ENCODE measurements at regions not wholly inside any gene's neighbourhood (a gene's known extent, or its start where the extent isn't known, plus 50 kb on each side); places are given as distances from the start of the nearest gene placed in this dataset.
"Not testable (repeated sequence)": the region's sequence is repeated elsewhere in the genome, so short reads cannot be mapped to it uniquely, and the experiment has no call there.

- H3K27me3 Mint-ChIP-seq (ENCODE audit: low read depth): peaks cover 31% of the 10 kb centered on the region
- peaks cover 35% of the 10 kb centered on the region for H3K4me1 Mint-ChIP-seq (ENCODE audit: low read depth)
- no peak for DNase-seq
- peaks cover 0 to 5% of the 10 kb centered on the region in 2 donors for H3K9me3 Mint-ChIP-seq
- no peak overlapping the region for H3K27ac Mint-ChIP-seq
- ATAC-seq (replicated peaks in 1 of 2): no peak
- peaks cover 0 to 7% of the 10 kb centered on the region in 2 donors for H3K36me3 Mint-ChIP-seq (ENCODE audit: insufficient read depth in 2 of 2)
- no peak overlapping the region for H3K4me3 Mint-ChIP-seq
Measured at GRCh38 chr4:26055855-26056254, 141.8 kb downstream of the SMIM20 start.

- Mint-ChIP-seq H3K36me3 (ENCODE audit: insufficient read depth in 2 of 2) (peaks cover 0 to 11% of the 10 kb centered on the region in 2 donors), H3K4me3 (no peak overlapping the region), H3K27ac (no peak overlapping the region), H3K27me3 (ENCODE audit: low read depth) (peaks cover 25% of the 10 kb centered on the region), H3K4me1 (ENCODE audit: low read depth) (peaks cover 35% of the 10 kb centered on the region), H3K9me3 (peaks cover 0 to 7% of the 10 kb centered on the region in 2 donors)
- ATAC-seq (replicated peaks in 1 of 2) (no peak), DNase-seq (no peak)
Measured at GRCh38 chr4:26056406-26056805, 142.4 kb downstream of the SMIM20 start.

- ATAC-seq (replicated peaks in 1 of 2); H3K9me3 Mint-ChIP-seq; H3K27ac Mint-ChIP-seq; DNase-seq: not testable (repeated sequence)
- peaks cover 21% of the 10 kb centered on the region for H3K27me3 Mint-ChIP-seq (ENCODE audit: low read depth)
- peak overlapping the region in 1 of 2 donors; percentile 20 for H3K4me3 Mint-ChIP-seq
- H3K4me1 Mint-ChIP-seq (ENCODE audit: low read depth): peaks cover 35% of the 10 kb centered on the region
- H3K36me3 Mint-ChIP-seq (ENCODE audit: insufficient read depth in 2 of 2): peaks cover 0 to 11% of the 10 kb centered on the region in 2 donors
Measured at GRCh38 chr4:26057839-26058238, 143.8 kb downstream of the SMIM20 start.

- peaks cover 0 to 11% of the 10 kb centered on the region in 2 donors for H3K36me3 Mint-ChIP-seq (ENCODE audit: insufficient read depth in 2 of 2)
- H3K9me3 Mint-ChIP-seq: peaks cover 0 to 6% of the 10 kb centered on the region in 2 donors
- H3K27ac Mint-ChIP-seq: peak overlapping the region; percentile 14
- H3K4me1 Mint-ChIP-seq (ENCODE audit: low read depth): peaks cover 30% of the 10 kb centered on the region
- peaks cover 14% of the 10 kb centered on the region for H3K27me3 Mint-ChIP-seq (ENCODE audit: low read depth)
- DNase-seq: peak; percentile 71
- peak; percentile 98 for ATAC-seq (replicated peaks in 1 of 2)
- H3K4me3 Mint-ChIP-seq: peak overlapping the region; percentile 34 to 57
Measured at GRCh38 chr4:26058537-26058936, 144.5 kb downstream of the SMIM20 start.

GRCh38 chr4:26059391-26060154 lies 145.6 kb downstream of the SMIM20 start:
- DNase-seq (no peak), ATAC-seq (replicated peaks in 1 of 2) (no peak)
- Mint-ChIP-seq H3K27me3 (ENCODE audit: low read depth) (peaks cover 14% of the 10 kb centered on the region), H3K27ac (no peak overlapping the region), H3K36me3 (ENCODE audit: insufficient read depth in 2 of 2) (peaks cover 0 to 11% of the 10 kb centered on the region in 2 donors), H3K4me3 (peak overlapping the region in 1 of 2 donors; percentile 34), H3K9me3 (peaks cover 0 to 6% of the 10 kb centered on the region in 2 donors), H3K4me1 (ENCODE audit: low read depth) (peaks cover 30% of the 10 kb centered on the region)

- Mint-ChIP-seq H3K4me3 (no peak overlapping the region), H3K27me3 (ENCODE audit: low read depth) (peaks cover 15% of the 10 kb centered on the region), H3K4me1 (ENCODE audit: low read depth) (peaks cover 24% of the 10 kb centered on the region), H3K36me3 (ENCODE audit: insufficient read depth in 2 of 2) (peaks cover 0 to 8% of the 10 kb centered on the region in 2 donors), H3K27ac (no peak overlapping the region), H3K9me3 (peaks cover 0 to 6% of the 10 kb centered on the region in 2 donors)
- DNase-seq (no peak), ATAC-seq (replicated peaks in 1 of 2) (no peak)
Measured at GRCh38 chr4:26060286-26060685, 146.3 kb downstream of the SMIM20 start.

- Mint-ChIP-seq H3K4me3 (no peak overlapping the region), H3K4me1 (ENCODE audit: low read depth) (peaks cover 24% of the 10 kb centered on the region), H3K9me3 (peaks cover 0 to 6% of the 10 kb centered on the region in 2 donors), H3K27me3 (ENCODE audit: low read depth) (peaks cover 22% of the 10 kb centered on the region), H3K27ac (no peak overlapping the region), H3K36me3 (ENCODE audit: insufficient read depth in 2 of 2) (peaks cover 0 to 8% of the 10 kb centered on the region in 2 donors)
- peak; percentile 48 to 64 for ATAC-seq (replicated peaks in 1 of 2)
- peak; percentile 37 to 41 for DNase-seq
Measured at GRCh38 chr4:26061248-26061986, 147.4 kb downstream of the SMIM20 start.

GRCh38 chr4:26062215-26062614 lies 148.2 kb downstream of the SMIM20 start:
- no peak for ATAC-seq (replicated peaks in 1 of 2)
- no peak for DNase-seq
- Mint-ChIP-seq H3K4me3 (no peak overlapping the region), H3K27me3 (ENCODE audit: low read depth) (peaks cover 25% of the 10 kb centered on the region), H3K27ac (no peak overlapping the region), H3K36me3 (ENCODE audit: insufficient read depth in 2 of 2) (peaks cover 0 to 7% of the 10 kb centered on the region in 2 donors), H3K4me1 (ENCODE audit: low read depth) (peaks cover 24% of the 10 kb centered on the region), H3K9me3 (peaks cover 0 to 4% of the 10 kb centered on the region in 2 donors)

- not testable (repeated sequence) for H3K9me3 Mint-ChIP-seq; H3K36me3 Mint-ChIP-seq (ENCODE audit: insufficient read depth in 2 of 2); ATAC-seq (replicated peaks in 1 of 2); DNase-seq; H3K4me3 Mint-ChIP-seq; H3K27ac Mint-ChIP-seq
- Mint-ChIP-seq H3K27me3 (ENCODE audit: low read depth) (peaks cover 27% of the 10 kb centered on the region), H3K4me1 (ENCODE audit: low read depth) (peaks cover 11% of the 10 kb centered on the region)
Measured at GRCh38 chr4:26064009-26064408, 150.0 kb downstream of the SMIM20 start.

GRCh38 chr4:26065833-26066232 lies 151.8 kb downstream of the SMIM20 start:
- peaks cover 27% of the 10 kb centered on the region for H3K27me3 Mint-ChIP-seq (ENCODE audit: low read depth)
- H3K27ac Mint-ChIP-seq: no peak overlapping the region
- ATAC-seq (replicated peaks in 1 of 2) (no peak), DNase-seq (no peak)
- H3K36me3 Mint-ChIP-seq (ENCODE audit: insufficient read depth in 2 of 2): peaks cover 0 to 4% of the 10 kb centered on the region in 2 donors
- no peak overlapping the region for H3K4me3 Mint-ChIP-seq
- H3K9me3 Mint-ChIP-seq: peaks cover 0 to 2% of the 10 kb centered on the region in 2 donors
- H3K4me1 Mint-ChIP-seq (ENCODE audit: low read depth): peaks cover 11% of the 10 kb centered on the region

- Mint-ChIP-seq H3K27ac (no peak overlapping the region), H3K36me3 (ENCODE audit: insufficient read depth in 2 of 2) (no peaks in the 10 kb centered on the region), H3K27me3 (ENCODE audit: low read depth) (peaks cover 27% of the 10 kb centered on the region), H3K4me3 (no peak overlapping the region), H3K4me1 (ENCODE audit: low read depth) (peaks cover 15% of the 10 kb centered on the region), H3K9me3 (no peaks in the 10 kb centered on the region)
- DNase-seq (no peak), ATAC-seq (replicated peaks in 1 of 2) (no peak)
Measured at GRCh38 chr4:26067035-26067434, 153.0 kb downstream of the SMIM20 start.

GRCh38 chr4:26069218-26069617 lies 155.2 kb downstream of the SMIM20 start:
- Mint-ChIP-seq H3K4me1 (ENCODE audit: low read depth) (peaks cover 22% of the 10 kb centered on the region), H3K27me3 (ENCODE audit: low read depth) (peaks cover 27% of the 10 kb centered on the region), H3K9me3 (peaks cover 0 to 2% of the 10 kb centered on the region in 2 donors), H3K4me3 (no peak overlapping the region), H3K36me3 (ENCODE audit: insufficient read depth in 2 of 2) (peaks cover 0 to 2% of the 10 kb centered on the region in 2 donors), H3K27ac (no peak overlapping the region)
- DNase-seq (no peak), ATAC-seq (replicated peaks in 1 of 2) (peak; percentile 37 to 38)

GRCh38 chr4:26071688-26072087 lies 157.7 kb downstream of the SMIM20 start:
- H3K4me3 Mint-ChIP-seq: no peak overlapping the region
- DNase-seq (no peak), ATAC-seq (replicated peaks in 1 of 2) (no peak)
- H3K4me1 Mint-ChIP-seq (ENCODE audit: low read depth): peaks cover 47% of the 10 kb centered on the region
- H3K9me3 Mint-ChIP-seq: peaks cover 4 to 8% of the 10 kb centered on the region in 2 donors
- H3K36me3 Mint-ChIP-seq (ENCODE audit: insufficient read depth in 2 of 2): peaks cover 5 to 8% of the 10 kb centered on the region in 2 donors
- H3K27me3 Mint-ChIP-seq (ENCODE audit: low read depth): peaks cover 12% of the 10 kb centered on the region
- H3K27ac Mint-ChIP-seq: peak overlapping the region; percentile 54

Data from activated T-cell treated with anti-CD3 and anti-CD28 coated beads, Interleukin-2, amount 50 U/mL, for 72 hours (primary cell).